Mucosa of rectum (tissue), 2 donors: ENCODE measurements at regions not wholly inside any gene's neighbourhood (a gene's known extent, or its start where the extent isn't known, plus 50 kb on each side); places are given as distances from the start of the nearest gene placed in this dataset.
"Not testable (repeated sequence)": the region's sequence is repeated elsewhere in the genome, so short reads cannot be mapped to it uniquely, and the experiment has no call there.

ENCODE experiments used
- H3K27ac ChIP-seq, 2 donors: one replicate each; pipeline ENCODE4 v1.7.0; 2013; ENCODE audit warnings: inconsistent platforms in 2 of 2, low read depth in 2 of 2, low read length in 2 of 2
- H3K27me3 ChIP-seq, 2 donors: one replicate each; pipeline ENCODE4 v1.7.0; 2013; ENCODE audit warnings: low read length in 2 of 2; ENCODE audit not compliant: control insufficient read depth in 2 of 2, insufficient read depth in 2 of 2
- H3K36me3 ChIP-seq, 2 donors: one replicate each; pipeline ENCODE4 v1.7.0; 2013; ENCODE audit warnings: low read length in 2 of 2; ENCODE audit not compliant: control insufficient read depth in 2 of 2, insufficient read depth in 2 of 2
- H3K4me1 ChIP-seq, 2 donors: one replicate each; pipeline ENCODE4 v1.7.0; 2013; ENCODE audit warnings: low read length in 2 of 2, mild to moderate bottlenecking in 1 of 2; ENCODE audit not compliant: control insufficient read depth in 2 of 2, insufficient read depth in 2 of 2
- H3K4me3 ChIP-seq, 2 donors: one replicate each; pipeline ENCODE4 v1.7.0; 2013; ENCODE audit warnings: low read length in 2 of 2
- H3K9ac ChIP-seq, 2 donors: one replicate each; pipeline ENCODE4 v1.7.0; 2013; ENCODE audit warnings: low read length in 2 of 2, low read depth in 1 of 2, mild to moderate bottlenecking in 1 of 2
- H3K9me3 ChIP-seq, 2 donors: one replicate each; pipeline ENCODE4 v1.7.0; 2013; ENCODE audit warnings: low read length in 2 of 2; ENCODE audit not compliant: control insufficient read depth in 2 of 2
- donor health status: healthy.
- donor health status: Normal muscosa, but diverticular disease.

GRCh38 chr2:224650815-224651439 is 65.2 kb downstream of the CCDC195 start:
- no peak overlapping the region for H3K9ac ChIP-seq
- no peak overlapping the region for H3K4me3 ChIP-seq
- no peaks in the 10 kb centered on the region for H3K9me3 ChIP-seq
- no peak overlapping the region for H3K27ac ChIP-seq
- peaks cover 0 to 3% of the 10 kb centered on the region in 2 donors for H3K4me1 ChIP-seq
- H3K36me3 ChIP-seq = no peaks in the 10 kb centered on the region
- no peaks in the 10 kb centered on the region for H3K27me3 ChIP-seq

- not testable (repeated sequence) for H3K27ac ChIP-seq, H3K9me3 ChIP-seq, H3K36me3 ChIP-seq, H3K4me3 ChIP-seq, H3K4me1 ChIP-seq, H3K27me3 ChIP-seq, H3K9ac ChIP-seq
Measured at GRCh38 chr2:224647684-224648083, 62.5 kb upstream of the CUL3 start.

GRCh38 chr2:224646242-224646846 is 61.2 kb upstream of the CUL3 start:
- H3K9me3 ChIP-seq = no peaks in the 10 kb centered on the region
- H3K4me1 ChIP-seq = peaks cover 0 to 10% of the 10 kb centered on the region in 2 donors
- H3K27me3 ChIP-seq = no peaks in the 10 kb centered on the region
- no peak overlapping the region for H3K9ac ChIP-seq
- H3K4me3 ChIP-seq = peak overlapping the region in 1 of 2 donors; percentile 16
- H3K27ac ChIP-seq = peak overlapping the region in 1 of 2 donors; percentile 17
- H3K36me3 ChIP-seq = no peaks in the 10 kb centered on the region

GRCh38 chr2:224645722-224646121 is 60.6 kb upstream of the CUL3 start:
- Histone ChIP-seq H3K27ac (peak overlapping the region; percentile 53 to 65), H3K4me3 (peak overlapping the region; percentile 16 to 22), H3K36me3 (no peaks in the 10 kb centered on the region), H3K27me3 (no peaks in the 10 kb centered on the region), H3K4me1 (peaks cover 0 to 10% of the 10 kb centered on the region in 2 donors), H3K9me3 (no peaks in the 10 kb centered on the region), H3K9ac (peak overlapping the region; percentile 5 to 31)

GRCh38 chr2:224640679-224641078 is 55.5 kb upstream of the CUL3 start:
- Histone ChIP-seq H3K27ac (peak overlapping the region; percentile 6 to 62), H3K4me3 (no peak overlapping the region), H3K36me3 (no peaks in the 10 kb centered on the region), H3K27me3 (no peaks in the 10 kb centered on the region), H3K9me3 (no peaks in the 10 kb centered on the region), H3K9ac (no peak overlapping the region), H3K4me1 (peaks cover 11 to 18% of the 10 kb centered on the region in 2 donors)

GRCh38 chr2:224638301-224638823 is 53.2 kb upstream of the CUL3 start:
- Histone ChIP-seq H3K27ac (peak overlapping the region; percentile 66 to 75), H3K36me3 (no peaks in the 10 kb centered on the region), H3K4me3 (peak overlapping the region; percentile 30 to 34), H3K9me3 (no peaks in the 10 kb centered on the region), H3K9ac (no peak overlapping the region), H3K4me1 (peaks cover 11 to 14% of the 10 kb centered on the region in 2 donors), H3K27me3 (no peaks in the 10 kb centered on the region)
